ENCODE measurements at regions not wholly inside any gene's neighbourhood (a gene's known extent, or its start where the extent isn't known, plus 50 kb on each side); places are given as distances from the start of the nearest gene placed in this dataset.

GRCh38 chr7:25762511-25763462 lies 389.2 kb upstream of the NFE2L3 start:
- TF ChIP-seq, protein P1, sequence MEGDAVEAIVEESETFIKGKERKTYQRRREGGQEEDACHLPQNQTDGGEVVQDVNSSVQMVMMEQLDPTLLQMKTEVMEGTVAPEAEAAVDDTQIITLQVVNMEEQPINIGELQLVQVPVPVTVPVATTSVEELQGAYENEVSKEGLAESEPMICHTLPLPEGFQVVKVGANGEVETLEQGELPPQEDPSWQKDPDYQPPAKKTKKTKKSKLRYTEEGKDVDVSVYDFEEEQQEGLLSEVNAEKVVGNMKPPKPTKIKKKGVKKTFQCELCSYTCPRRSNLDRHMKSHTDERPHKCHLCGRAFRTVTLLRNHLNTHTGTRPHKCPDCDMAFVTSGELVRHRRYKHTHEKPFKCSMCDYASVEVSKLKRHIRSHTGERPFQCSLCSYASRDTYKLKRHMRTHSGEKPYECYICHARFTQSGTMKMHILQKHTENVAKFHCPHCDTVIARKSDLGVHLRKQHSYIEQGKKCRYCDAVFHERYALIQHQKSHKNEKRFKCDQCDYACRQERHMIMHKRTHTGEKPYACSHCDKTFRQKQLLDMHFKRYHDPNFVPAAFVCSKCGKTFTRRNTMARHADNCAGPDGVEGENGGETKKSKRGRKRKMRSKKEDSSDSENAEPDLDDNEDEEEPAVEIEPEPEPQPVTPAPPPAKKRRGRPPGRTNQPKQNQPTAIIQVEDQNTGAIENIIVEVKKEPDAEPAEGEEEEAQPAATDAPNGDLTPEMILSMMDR (conservative IDR thresholded peaks at IDR 0.05 in 1 of 2, IDR thresholded peaks at IDR 0.05 in 1 of 2; ENCODE audit: low read depth in 1 of 2, low read length in 2 of 2) = no peak
- no peak for TF ChIP-seq EZH2 (IDR thresholded peaks at IDR 0.05; ENCODE audit: low read length, missing control alignments)
